ENCODE measurements at regions not wholly inside any gene's neighbourhood (a gene's known extent, or its start where the extent isn't known, plus 50 kb on each side); places are given as distances from the start of the nearest gene placed in this dataset.
"Not testable (repeated sequence)": the region's sequence is repeated elsewhere in the genome, so short reads cannot be mapped to it uniquely, and the experiment has no call there.

DNA sequence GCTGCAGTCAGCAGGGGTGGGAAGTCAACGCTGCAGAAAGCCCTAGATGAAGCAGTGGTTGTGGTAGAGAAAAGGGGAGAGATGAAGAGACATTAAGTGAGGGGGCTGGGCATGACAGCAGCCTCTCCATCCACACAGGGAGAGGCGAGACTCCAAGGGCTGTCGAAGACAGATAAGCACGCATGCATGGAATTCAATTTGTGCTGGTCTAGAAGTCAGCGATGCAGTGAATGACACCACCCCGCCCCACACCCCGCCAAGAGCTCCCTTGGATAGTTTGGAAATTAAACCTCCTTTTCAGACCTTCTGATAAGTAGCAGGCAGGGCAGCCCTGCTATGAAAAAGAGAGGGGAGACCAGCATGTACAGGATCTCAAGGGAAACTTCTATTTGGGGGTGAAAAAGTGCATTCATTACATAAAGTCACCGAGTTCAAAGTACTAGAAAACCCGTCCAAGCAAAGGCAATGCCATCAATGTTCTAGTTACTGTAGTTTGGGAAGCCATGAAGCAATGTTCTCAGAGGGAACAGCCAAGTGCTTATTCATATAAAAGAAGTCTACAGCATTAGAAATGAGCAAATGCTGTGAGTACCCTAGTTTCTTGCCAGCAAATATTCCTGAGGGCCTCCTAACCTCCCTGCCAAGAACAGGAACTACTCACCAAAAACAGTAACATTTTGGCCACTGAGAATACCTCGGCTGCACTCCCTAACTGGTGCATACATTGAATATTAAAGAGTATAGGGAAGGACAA is 152.3 kb upstream of the ANXA10 start:
- DNase-seq (ENCODE audit: low read depth) = no peak

- no peak for DNase-seq (ENCODE audit: low read depth)
Observed at GRCh38 chr4:167943872-167944505, 148.3 kb upstream of the ANXA10 start.

DNA sequence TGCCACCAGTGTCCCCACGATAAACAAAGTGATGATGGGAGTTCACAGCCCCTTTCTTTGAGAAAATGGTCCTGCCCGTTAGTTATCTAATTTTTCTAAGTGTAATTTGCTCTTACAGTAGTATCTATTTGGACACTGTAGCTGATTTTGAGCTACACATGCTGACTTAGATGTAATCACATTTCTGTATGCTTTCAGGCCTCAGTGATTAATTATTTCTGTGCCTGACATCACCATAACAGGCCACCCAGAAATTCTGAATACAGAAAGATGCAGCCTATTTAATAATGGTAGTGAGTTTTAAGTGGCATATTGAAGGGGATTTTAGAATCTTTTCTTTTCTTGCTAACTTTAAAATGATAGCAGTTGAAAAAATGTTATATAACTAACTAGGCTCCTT is 147.6 kb upstream of the ANXA10 start:
- DNase-seq (ENCODE audit: low read depth) = no peak

- no peak for DNase-seq (ENCODE audit: low read depth)
Observed at GRCh38 chr4:167955006-167955405, 137.3 kb upstream of the ANXA10 start.

DNA sequence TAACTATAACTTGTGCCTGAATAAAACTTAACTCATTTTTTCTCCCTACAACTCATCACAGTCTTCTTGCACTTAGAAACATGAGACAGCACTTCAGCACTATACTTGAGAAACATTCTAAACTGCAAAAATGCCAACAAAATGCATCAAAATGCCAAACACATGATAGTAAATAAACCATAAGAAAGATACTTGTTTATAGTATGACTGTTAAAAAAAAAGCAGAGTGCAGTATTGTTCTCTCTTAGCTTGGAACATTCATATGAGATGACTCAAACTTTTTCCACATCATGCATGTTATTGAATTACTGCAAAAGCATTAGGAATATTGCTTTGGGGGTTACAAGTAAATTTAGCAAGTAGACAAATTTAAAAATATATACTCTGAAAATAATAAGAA is 135.7 kb upstream of the ANXA10 start:
- DNase-seq (ENCODE audit: low read depth) = no peak

GRCh38 chr4:167964766-167965373 is 127.5 kb upstream of the ANXA10 start:
- DNase-seq (ENCODE audit: low read depth) = no peak

GRCh38 chr4:167966143-167966542 is 126.2 kb upstream of the ANXA10 start:
- peak; percentile 1 for DNase-seq (ENCODE audit: low read depth)

DNA sequence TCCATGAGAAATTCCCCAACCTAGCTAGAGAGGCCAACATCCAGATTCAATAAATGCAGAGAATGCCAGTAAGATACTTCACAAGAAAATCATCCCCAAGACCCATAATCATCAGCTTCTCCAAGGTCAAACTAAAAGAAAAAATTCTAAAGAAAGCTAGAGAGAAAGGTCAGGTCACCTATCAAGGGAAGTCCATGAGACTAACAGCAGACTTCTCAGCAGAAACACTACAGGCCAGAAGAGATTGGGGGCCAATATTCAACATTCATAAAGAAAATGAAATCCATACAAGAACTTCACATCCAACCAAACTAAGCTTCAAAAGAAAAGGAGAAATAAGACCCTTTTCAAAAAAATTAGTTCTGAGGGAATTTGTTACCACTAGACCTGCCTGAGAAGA is 118.8 kb upstream of the ANXA10 start:
- no peak for DNase-seq (ENCODE audit: low read depth)

DNA sequence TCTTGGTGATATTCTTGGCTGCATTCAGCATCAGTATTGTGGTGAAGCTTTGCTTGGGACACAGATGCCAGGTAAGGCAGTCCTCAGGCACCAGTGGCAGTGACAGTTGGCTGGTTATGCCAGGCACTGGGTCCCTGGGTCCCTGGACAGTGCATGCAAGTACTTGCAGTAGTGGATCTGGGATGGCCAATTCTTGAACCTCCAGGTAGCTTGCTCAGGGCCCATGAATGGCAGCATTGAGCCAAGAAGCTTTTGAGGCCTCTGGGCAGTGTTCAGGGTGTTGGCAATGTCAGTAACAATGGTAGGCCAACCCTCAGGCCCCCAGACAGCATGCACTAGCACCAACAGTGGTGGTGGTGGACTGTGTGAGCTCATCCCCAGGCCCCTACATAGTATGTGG is 106.8 kb upstream of the ANXA10 start:
- DNase-seq (ENCODE audit: low read depth) = no peak

GRCh38 chr4:167986044-167986443 is 106.3 kb upstream of the ANXA10 start:
- no peak for DNase-seq (ENCODE audit: low read depth)

- no peak for DNase-seq (ENCODE audit: low read depth)
Observed at GRCh38 chr4:167987285-167987684, 105.1 kb upstream of the ANXA10 start.

GRCh38 chr4:167989815-167990214 is 102.5 kb upstream of the ANXA10 start:
- DNase-seq (ENCODE audit: low read depth) = no peak

GRCh38 chr4:168008112-168008511 is 84.2 kb upstream of the ANXA10 start:
- not testable (repeated sequence) for DNase-seq (ENCODE audit: low read depth)

DNA sequence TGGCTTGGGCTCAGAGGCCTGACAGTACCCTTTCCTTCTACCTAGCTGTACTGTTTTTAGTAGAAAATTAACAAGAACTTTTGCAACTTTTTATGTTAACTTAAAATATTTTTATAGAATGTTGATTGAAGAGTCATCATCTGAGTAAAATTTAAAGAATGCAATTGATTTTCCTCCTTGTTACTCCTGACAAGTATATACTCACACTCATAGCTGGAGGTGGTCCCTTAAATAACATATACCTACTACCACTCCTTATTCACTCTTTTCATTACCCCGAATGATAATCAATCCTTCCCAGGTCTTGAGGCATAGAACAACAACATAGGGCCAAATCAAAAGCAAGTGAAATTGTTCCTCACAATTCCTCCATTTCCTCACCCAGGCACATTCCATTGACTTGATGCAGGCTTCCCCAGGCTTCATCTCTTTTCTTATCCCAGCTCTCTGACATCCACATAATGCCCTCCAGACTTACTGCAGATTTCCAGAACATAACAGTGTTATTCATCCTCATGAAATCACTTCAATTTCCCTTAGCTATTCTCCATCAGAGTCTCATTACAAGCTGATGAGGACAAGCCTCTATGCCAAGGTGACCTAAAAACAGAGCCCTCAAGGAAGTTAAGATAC is 73.2 kb upstream of the ANXA10 start:
- DNase-seq (ENCODE audit: low read depth) = no peak

DNA sequence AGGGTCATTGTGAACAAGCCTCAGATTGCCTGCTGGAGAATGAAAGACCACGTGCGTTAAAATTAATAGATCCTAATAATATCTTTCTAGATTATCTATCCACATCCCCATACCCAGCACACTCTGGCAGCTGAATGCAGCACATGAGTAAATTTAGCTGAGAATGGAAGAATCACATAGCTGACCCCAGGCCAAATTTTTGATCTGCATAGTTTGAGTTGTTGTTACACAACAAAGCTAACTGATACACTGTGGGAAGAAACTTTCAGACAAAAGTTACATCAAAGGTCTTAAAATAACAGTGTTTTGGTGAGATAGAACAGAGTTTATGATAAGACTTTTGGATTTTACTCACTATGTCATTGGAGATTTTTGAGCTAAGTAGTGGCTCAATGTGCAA is 72.4 kb upstream of the ANXA10 start:
- DNase-seq (ENCODE audit: low read depth) = no peak

GRCh38 chr4:168021666-168022065 is 70.7 kb upstream of the ANXA10 start:
- DNase-seq (ENCODE audit: low read depth) = no peak

DNA sequence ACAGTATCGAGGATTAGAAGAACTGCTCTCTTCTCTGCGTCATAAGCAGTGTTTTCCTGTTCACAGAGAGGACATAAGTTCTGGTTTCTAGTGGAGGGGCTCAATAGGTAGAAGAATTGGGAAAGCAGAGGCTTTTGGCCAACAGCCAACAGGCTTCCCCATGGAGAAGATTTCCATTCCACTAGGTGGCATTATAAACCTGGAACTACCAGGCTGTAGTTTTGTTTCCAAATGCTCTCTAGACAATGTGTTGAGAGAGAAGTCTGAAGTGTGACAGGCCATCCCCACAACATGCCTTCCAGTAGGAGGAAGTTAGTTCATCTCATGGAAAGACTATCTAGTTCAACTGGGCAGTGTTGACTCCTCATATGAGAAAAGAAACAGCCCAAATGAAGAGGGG is 63.8 kb upstream of the ANXA10 start:
- peak; percentile 10 for DNase-seq (ENCODE audit: low read depth)

- DNase-seq (ENCODE audit: low read depth) = peak; percentile 20
Observed at GRCh38 chr4:168028970-168029597, 63.3 kb upstream of the ANXA10 start.

DNA sequence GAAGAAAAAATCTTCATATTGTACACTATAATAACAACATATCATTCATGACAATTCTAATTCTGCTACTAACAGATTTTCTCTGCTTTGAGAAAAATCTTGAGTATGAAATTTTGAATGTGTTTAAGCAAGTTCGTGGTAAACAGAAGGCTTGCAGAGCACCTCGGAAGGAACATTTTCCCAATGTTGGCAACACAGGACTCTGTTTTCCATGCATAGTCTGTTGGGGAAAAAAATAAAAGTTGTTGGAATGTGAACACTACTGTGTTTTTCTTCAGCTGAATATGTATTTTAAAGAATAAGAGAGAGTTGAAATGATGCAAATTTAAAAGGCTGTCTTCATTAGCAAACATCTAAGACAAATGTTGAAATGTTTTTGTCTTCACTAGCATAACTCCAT is 54.7 kb upstream of the ANXA10 start:
- no peak for DNase-seq (ENCODE audit: low read depth)

GRCh38 chr4:168039593-168039992 is 52.7 kb upstream of the ANXA10 start:
- no peak for DNase-seq (ENCODE audit: low read depth)
